ENCODE measurements at regions not wholly inside any gene's neighbourhood (a gene's known extent, or its start where the extent isn't known, plus 50 kb on each side); places are given as distances from the start of the nearest gene placed in this dataset.

- H2AFZ ChIP-seq (ENCODE audit: low read length): no peak overlapping the region
Measured at GRCh38 chr2:204031056-204031455, 94.5 kb downstream of the ICOS start.

GRCh38 chr2:204032301-204032700 lies 95.7 kb downstream of the ICOS start:
- H2AFZ ChIP-seq (ENCODE audit: low read length): no peak overlapping the region
- H3K4me3 ChIP-seq (ENCODE audit: low read length, poor library complexity, severe bottlenecking): no peak overlapping the region
- H3F3A ChIP-seq (ENCODE audit: low read depth): no peaks in the 10 kb centered on the region
- no peaks in the 10 kb centered on the region for H3K9me2 ChIP-seq (replicated peaks; ENCODE audit: low read depth, low read length)
- H3K9ac ChIP-seq (ENCODE audit: low read depth, low read length, poor library complexity, severe bottlenecking): no peak overlapping the region
- no peaks in the 10 kb centered on the region for H3K36me3 ChIP-seq (ENCODE audit: insufficient read depth, low read length)
- H3K9me3 ChIP-seq (ENCODE audit: insufficient read depth, low read depth, low read length): no peaks in the 10 kb centered on the region
- H3K4me1 ChIP-seq (ENCODE audit: insufficient read depth, low read length, poor library complexity, severe bottlenecking): no peaks in the 10 kb centered on the region
- no peak overlapping the region for H3K4me2 ChIP-seq (ENCODE audit: low read depth, low read length, poor library complexity, severe bottlenecking)
- H4K20me1 ChIP-seq (ENCODE audit: insufficient read depth, low read length, poor library complexity, severe bottlenecking): no peaks in the 10 kb centered on the region
- H3K27me3 ChIP-seq (ENCODE audit: insufficient read depth, low read length, poor library complexity, severe bottlenecking): no peaks in the 10 kb centered on the region
- no peak for TF ChIP-seq EZH2phosphoT487 (IDR thresholded peaks at IDR 0.05; ENCODE audit: borderline replicate concordance)
- no peak for TF ChIP-seq CTCF (conservative IDR thresholded peaks at IDR 0.05; ENCODE audit: low read length)
- H3K79me2 ChIP-seq (ENCODE audit: insufficient read depth, low read length): no peaks in the 10 kb centered on the region

More at GRCh38 chr2:204031056-204031455, 94.5 kb downstream of the ICOS start:
- Histone ChIP-seq H3K9ac (ENCODE audit: low read depth, low read length, poor library complexity, severe bottlenecking) (no peak overlapping the region), H3K9me3 (ENCODE audit: insufficient read depth, low read depth, low read length) (no peaks in the 10 kb centered on the region), H3K36me3 (ENCODE audit: insufficient read depth, low read length) (no peaks in the 10 kb centered on the region), H4K20me1 (ENCODE audit: insufficient read depth, low read length, poor library complexity, severe bottlenecking) (no peaks in the 10 kb centered on the region), H3K4me3 (ENCODE audit: low read length, poor library complexity, severe bottlenecking) (no peak overlapping the region), H3K4me2 (ENCODE audit: low read depth, low read length, poor library complexity, severe bottlenecking) (no peak overlapping the region), H3F3A (ENCODE audit: low read depth) (no peaks in the 10 kb centered on the region), H3K27me3 (ENCODE audit: insufficient read depth, low read length, poor library complexity, severe bottlenecking) (no peaks in the 10 kb centered on the region), H3K9me2 (replicated peaks; ENCODE audit: low read depth, low read length) (no peaks in the 10 kb centered on the region), H3K4me1 (ENCODE audit: insufficient read depth, low read length, poor library complexity, severe bottlenecking) (peaks cover 8% of the 10 kb centered on the region), H3K79me2 (ENCODE audit: insufficient read depth, low read length) (no peaks in the 10 kb centered on the region)
- TF ChIP-seq CTCF (conservative IDR thresholded peaks at IDR 0.05; ENCODE audit: low read length): no peak
- no peak for TF ChIP-seq EZH2phosphoT487 (IDR thresholded peaks at IDR 0.05; ENCODE audit: borderline replicate concordance)

GRCh38 chr2:204033611-204034495 lies 97.3 kb downstream of the ICOS start:
- no peak overlapping the region for H3K4me2 ChIP-seq (ENCODE audit: low read depth, low read length, poor library complexity, severe bottlenecking)
- H3K4me1 ChIP-seq (ENCODE audit: insufficient read depth, low read length, poor library complexity, severe bottlenecking): no peaks in the 10 kb centered on the region
- H2AFZ ChIP-seq (ENCODE audit: low read length): no peak overlapping the region
- H3K79me2 ChIP-seq (ENCODE audit: insufficient read depth, low read length): no peaks in the 10 kb centered on the region
- no peaks in the 10 kb centered on the region for H4K20me1 ChIP-seq (ENCODE audit: insufficient read depth, low read length, poor library complexity, severe bottlenecking)
- no peaks in the 10 kb centered on the region for H3K9me3 ChIP-seq (ENCODE audit: insufficient read depth, low read depth, low read length)
- no peak overlapping the region for H3K9ac ChIP-seq (ENCODE audit: low read depth, low read length, poor library complexity, severe bottlenecking)
- no peaks in the 10 kb centered on the region for H3K36me3 ChIP-seq (ENCODE audit: insufficient read depth, low read length)
- H3K27me3 ChIP-seq (ENCODE audit: insufficient read depth, low read length, poor library complexity, severe bottlenecking): no peaks in the 10 kb centered on the region
- TF ChIP-seq CTCF (conservative IDR thresholded peaks at IDR 0.05; ENCODE audit: low read length) (no peak), EZH2phosphoT487 (IDR thresholded peaks at IDR 0.05; ENCODE audit: borderline replicate concordance) (no peak)
- H3K4me3 ChIP-seq (ENCODE audit: low read length, poor library complexity, severe bottlenecking): no peak overlapping the region
- H3F3A ChIP-seq (ENCODE audit: low read depth): no peaks in the 10 kb centered on the region
- H3K9me2 ChIP-seq (replicated peaks; ENCODE audit: low read depth, low read length): no peaks in the 10 kb centered on the region
